ENCODE measurements at regions not wholly inside any gene's neighbourhood (a gene's known extent, or its start where the extent isn't known, plus 50 kb on each side); places are given as distances from the start of the nearest gene placed in this dataset.
A peak's percentile ranks its signal among the peaks of the same experiment; 100 is the strongest.
"Not testable (repeated sequence)": the region's sequence is repeated elsewhere in the genome, so short reads cannot be mapped to it uniquely, and the experiment has no call there.

GRCh38 chr20:19918965-19919329, 98.2 kb upstream of the NAA20 start:
- Mint-ChIP-seq H3K36me3 (no peaks in the 10 kb centered on the region), H3K9me3 (no peaks in the 10 kb centered on the region), H3K4me3 (peak overlapping the region in 1 of 8 donors; percentile 44), H3K27ac (peak overlapping the region in 1 of 6 donors; percentile 12), H3K4me1 (peaks cover 26 to 42% (median 30%) of the 10 kb centered on the region in 3 donors), H3K27me3 (no peaks in the 10 kb centered on the region)
- no peak for ATAC-seq (ENCODE audit: low read depth in 2 of 2)
- DNase-seq = no peak

- no peak for DNase-seq
- no peak for ATAC-seq (ENCODE audit: low read depth in 2 of 2)
- Mint-ChIP-seq H3K9me3 (no peaks in the 10 kb centered on the region), H3K4me1 (peaks cover 15 to 29% (median 19%) of the 10 kb centered on the region in 3 donors), H3K4me3 (no peak overlapping the region), H3K27ac (peak overlapping the region in 1 of 6 donors; percentile 12), H3K36me3 (no peaks in the 10 kb centered on the region), H3K27me3 (no peaks in the 10 kb centered on the region)
Observed at GRCh38 chr20:19920381-19921138, 96.6 kb upstream of the NAA20 start.

- DNase-seq (no peak), ATAC-seq (ENCODE audit: low read depth in 2 of 2) (no peak)
- no peaks in the 10 kb centered on the region for H3K9me3 Mint-ChIP-seq
- no peaks in the 10 kb centered on the region for H3K36me3 Mint-ChIP-seq
- H3K27me3 Mint-ChIP-seq = no peaks in the 10 kb centered on the region
- H3K4me3 Mint-ChIP-seq = no peak overlapping the region
- H3K27ac Mint-ChIP-seq = no peak overlapping the region
- peaks cover 12 to 25% (median 12%) of the 10 kb centered on the region in 3 donors for H3K4me1 Mint-ChIP-seq
Observed at GRCh38 chr20:19921284-19921793, 95.8 kb upstream of the NAA20 start.

- peaks cover 12 to 20% (median 12%) of the 10 kb centered on the region in 3 donors for H3K4me1 Mint-ChIP-seq
- not testable (repeated sequence) for H3K27me3 Mint-ChIP-seq; DNase-seq; H3K36me3 Mint-ChIP-seq; H3K27ac Mint-ChIP-seq; ATAC-seq (ENCODE audit: low read depth in 2 of 2); H3K4me3 Mint-ChIP-seq; H3K9me3 Mint-ChIP-seq
Observed at GRCh38 chr20:19921829-19922228, 95.3 kb upstream of the NAA20 start.

- peak overlapping the region in 2 of 6 donors; percentile 38 to 57 for H3K27ac Mint-ChIP-seq
- H3K27me3 Mint-ChIP-seq = peaks cover 0 to 3% (median 0%) of the 10 kb centered on the region in 3 donors
- no peak for ATAC-seq (ENCODE audit: low read depth in 2 of 2)
- H3K4me1 Mint-ChIP-seq = peaks cover 9 to 17% (median 10%) of the 10 kb centered on the region in 3 donors
- DNase-seq = no peak
- no peaks in the 10 kb centered on the region for H3K36me3 Mint-ChIP-seq
- no peaks in the 10 kb centered on the region for H3K9me3 Mint-ChIP-seq
- no peak overlapping the region for H3K4me3 Mint-ChIP-seq
Observed at GRCh38 chr20:19922716-19923115, 94.4 kb upstream of the NAA20 start.

GRCh38 chr20:19923762-19924161, 93.4 kb upstream of the NAA20 start:
- peaks cover 0 to 7% (median 0%) of the 10 kb centered on the region in 3 donors for H3K4me1 Mint-ChIP-seq
- DNase-seq = no peak

GRCh38 chr20:19924255-19924654, 92.9 kb upstream of the NAA20 start:
- H3K27me3 Mint-ChIP-seq = peaks cover 0 to 16% (median 0%) of the 10 kb centered on the region in 3 donors
- H3K27ac Mint-ChIP-seq = no peak overlapping the region
- no peak for DNase-seq
- no peaks in the 10 kb centered on the region for H3K9me3 Mint-ChIP-seq
- no peak for ATAC-seq (ENCODE audit: low read depth in 2 of 2)
- peaks cover 0 to 4% (median 0%) of the 10 kb centered on the region in 3 donors for H3K4me1 Mint-ChIP-seq
- H3K36me3 Mint-ChIP-seq = no peaks in the 10 kb centered on the region
- no peak overlapping the region for H3K4me3 Mint-ChIP-seq

More at GRCh38 chr20:19923762-19924161, 93.4 kb upstream of the NAA20 start:
- H3K36me3 Mint-ChIP-seq = no peaks in the 10 kb centered on the region
- no peak for ATAC-seq (ENCODE audit: low read depth in 2 of 2)
- H3K27ac Mint-ChIP-seq = no peak overlapping the region
- peaks cover 0 to 14% (median 0%) of the 10 kb centered on the region in 3 donors for H3K27me3 Mint-ChIP-seq
- no peak overlapping the region for H3K4me3 Mint-ChIP-seq
- no peaks in the 10 kb centered on the region for H3K9me3 Mint-ChIP-seq

GRCh38 chr20:19926591-19926990, 90.6 kb upstream of the NAA20 start:
- no peak for DNase-seq
- Mint-ChIP-seq H3K4me1 (no peaks in the 10 kb centered on the region), H3K4me3 (no peak overlapping the region), H3K27ac (no peak overlapping the region), H3K9me3 (no peaks in the 10 kb centered on the region), H3K36me3 (no peaks in the 10 kb centered on the region), H3K27me3 (peaks cover 0 to 16% (median 0%) of the 10 kb centered on the region in 3 donors)
- ATAC-seq (ENCODE audit: low read depth in 2 of 2) = no peak

GRCh38 chr20:19928328-19929011, 88.7 kb upstream of the NAA20 start:
- DNase-seq (no peak), ATAC-seq (ENCODE audit: low read depth in 2 of 2) (no peak)
- H3K27me3 Mint-ChIP-seq = peaks cover 0 to 16% (median 0%) of the 10 kb centered on the region in 3 donors
- H3K9me3 Mint-ChIP-seq = no peaks in the 10 kb centered on the region
- peaks cover 0 to 4% (median 0%) of the 10 kb centered on the region in 3 donors for H3K4me1 Mint-ChIP-seq
- no peaks in the 10 kb centered on the region for H3K36me3 Mint-ChIP-seq
- peak overlapping the region in 1 of 8 donors; percentile 29 for H3K4me3 Mint-ChIP-seq
- peak overlapping the region in 1 of 6 donors; percentile 63 for H3K27ac Mint-ChIP-seq

GRCh38 chr20:19929012-19929360, 88.2 kb upstream of the NAA20 start:
- no peaks in the 10 kb centered on the region for H3K36me3 Mint-ChIP-seq
- no peak for DNase-seq
- peaks cover 0 to 5% (median 0%) of the 10 kb centered on the region in 3 donors for H3K4me1 Mint-ChIP-seq
- no peak overlapping the region for H3K27ac Mint-ChIP-seq
- no peak for ATAC-seq (ENCODE audit: low read depth in 2 of 2)
- H3K4me3 Mint-ChIP-seq = no peak overlapping the region
- H3K9me3 Mint-ChIP-seq = no peaks in the 10 kb centered on the region
- peaks cover 0 to 16% (median 0%) of the 10 kb centered on the region in 3 donors for H3K27me3 Mint-ChIP-seq

GRCh38 chr20:19929481-19930145, 87.5 kb upstream of the NAA20 start:
- no peak for DNase-seq
- no peak for ATAC-seq (ENCODE audit: low read depth in 2 of 2)
- Mint-ChIP-seq H3K27me3 (peaks cover 0 to 16% (median 0%) of the 10 kb centered on the region in 3 donors), H3K4me1 (peaks cover 5 to 11% (median 6%) of the 10 kb centered on the region in 3 donors), H3K9me3 (no peaks in the 10 kb centered on the region), H3K27ac (peak overlapping the region in 1 of 6 donors; percentile 12), H3K4me3 (no peak overlapping the region), H3K36me3 (no peaks in the 10 kb centered on the region)

- Mint-ChIP-seq H3K27ac (peak overlapping the region in 1 of 6 donors; percentile 12), H3K9me3 (no peaks in the 10 kb centered on the region), H3K27me3 (peaks cover 0 to 16% (median 0%) of the 10 kb centered on the region in 3 donors), H3K36me3 (no peaks in the 10 kb centered on the region), H3K4me3 (no peak overlapping the region), H3K4me1 (peaks cover 13 to 20% (median 14%) of the 10 kb centered on the region in 3 donors)
- ATAC-seq (ENCODE audit: low read depth in 2 of 2) (no peak), DNase-seq (no peak)
Observed at GRCh38 chr20:19930426-19930825, 86.7 kb upstream of the NAA20 start.

GRCh38 chr20:19932170-19932667, 84.9 kb upstream of the NAA20 start:
- DNase-seq (no peak), ATAC-seq (ENCODE audit: low read depth in 2 of 2) (no peak)
- no peaks in the 10 kb centered on the region for H3K36me3 Mint-ChIP-seq
- peaks cover 24 to 38% (median 27%) of the 10 kb centered on the region in 3 donors for H3K4me1 Mint-ChIP-seq
- peaks cover 0 to 16% (median 0%) of the 10 kb centered on the region in 3 donors for H3K27me3 Mint-ChIP-seq
- peak overlapping the region in 1 of 8 donors; percentile 28 for H3K4me3 Mint-ChIP-seq
- H3K27ac Mint-ChIP-seq = no peak overlapping the region
- H3K9me3 Mint-ChIP-seq = no peaks in the 10 kb centered on the region
